Type B pancreatic cell (in vitro differentiated cells): ENCODE measurements at regions not wholly inside any gene's neighbourhood (a gene's known extent, or its start where the extent isn't known, plus 50 kb on each side); places are given as distances from the start of the nearest gene placed in this dataset.
"Not testable (repeated sequence)": the region's sequence is repeated elsewhere in the genome, so short reads cannot be mapped to it uniquely, and the experiment has no call there.

Experiments used
- DNase-seq: peaks from one replicate; pipeline ENCODE4 v3.0.0; 2021; ENCODE audit warnings: mixed read lengths; ENCODE audit not compliant: unreplicated experiment; ENCODE audit errors: extremely low spot score
- H3K27ac Mint-ChIP-seq: 2 replicates; pipeline ENCODE4 v1.8.0; 2021; ENCODE audit warnings: mild to moderate bottlenecking, mixed read lengths
- H3K27me3 Mint-ChIP-seq: 2 replicates; pipeline ENCODE4 v1.8.0; 2021; ENCODE audit warnings: mixed read lengths
- H3K36me3 Mint-ChIP-seq: 2 replicates; pipeline ENCODE4 v1.8.0; 2021; ENCODE audit warnings: mixed read lengths
- H3K4me1 Mint-ChIP-seq: one replicate; pipeline ENCODE4 v1.8.0; 2021; ENCODE audit warnings: mixed read lengths; ENCODE audit not compliant: unreplicated experiment
- H3K4me3 Mint-ChIP-seq: 2 replicates; pipeline ENCODE4 v1.8.0; 2021; ENCODE audit warnings: mild to moderate bottlenecking, mixed read lengths
- H3K9me3 Mint-ChIP-seq: 2 replicates; pipeline ENCODE4 v1.8.0; 2021; ENCODE audit warnings: mixed read lengths

DNA sequence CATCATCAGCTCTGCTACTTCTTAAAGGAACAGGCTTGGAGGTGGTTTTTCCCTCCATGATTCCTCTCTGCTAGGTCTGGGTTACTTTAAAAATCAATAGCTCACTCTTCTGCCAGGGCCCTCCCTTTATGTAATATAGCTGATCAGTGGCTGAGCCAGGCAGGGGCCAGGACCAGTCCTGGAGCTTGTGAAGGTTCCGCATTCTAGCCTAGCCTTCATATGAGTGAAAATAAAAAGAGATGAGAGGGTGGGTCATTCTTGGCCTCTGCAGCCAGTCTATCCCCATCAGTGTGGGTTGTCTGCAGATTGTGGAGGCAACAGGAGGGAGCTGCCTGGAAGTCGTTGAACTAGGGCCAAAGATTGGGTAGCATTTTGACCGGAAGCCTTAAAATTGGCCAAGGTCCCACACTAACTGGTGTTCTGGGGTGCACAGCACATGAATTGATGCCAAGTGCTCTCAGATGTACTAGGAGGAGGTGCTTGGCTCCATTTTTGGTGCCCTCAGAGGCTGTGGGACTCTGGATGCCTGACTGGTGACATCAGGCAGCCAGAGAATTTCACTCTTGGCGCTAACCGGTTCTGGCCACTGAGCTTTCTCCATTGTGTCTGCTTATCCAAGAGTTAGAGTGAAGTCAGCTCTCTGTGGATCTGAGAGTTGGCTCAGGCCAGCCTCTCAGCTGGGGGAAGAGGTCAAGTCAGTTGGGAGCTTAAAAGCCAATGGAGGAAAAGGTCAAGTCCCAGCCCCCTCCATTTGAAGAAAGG, 93.7 kb upstream of the FAM72C start:
- H3K4me1 Mint-ChIP-seq, H3K36me3 Mint-ChIP-seq, H3K27ac Mint-ChIP-seq, H3K9me3 Mint-ChIP-seq, H3K27me3 Mint-ChIP-seq, H3K4me3 Mint-ChIP-seq, DNase-seq: not testable (repeated sequence)

DNA sequence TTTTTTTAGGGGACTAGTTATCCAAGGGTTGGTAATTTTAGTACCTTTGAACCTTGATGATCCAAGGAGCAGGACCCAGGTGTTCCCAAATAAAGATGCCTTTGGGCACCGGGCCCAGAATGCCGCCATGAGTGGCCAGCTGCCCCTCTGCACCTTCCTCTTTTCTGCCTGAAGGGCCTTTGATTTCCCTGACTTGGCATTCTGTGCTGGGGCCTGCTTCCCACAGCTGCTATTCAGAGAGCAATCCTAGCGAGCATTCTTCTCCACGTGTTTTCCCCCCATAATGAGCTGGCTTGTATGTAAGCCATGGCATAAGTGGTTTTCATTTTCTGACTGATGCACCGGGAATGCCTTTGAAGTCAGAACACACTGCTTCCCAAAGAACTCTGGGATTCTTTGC, 77.6 kb upstream of the FAM72C start:
- H3K4me1 Mint-ChIP-seq, H3K4me3 Mint-ChIP-seq, H3K9me3 Mint-ChIP-seq, H3K27me3 Mint-ChIP-seq, H3K27ac Mint-ChIP-seq, H3K36me3 Mint-ChIP-seq, DNase-seq: not testable (repeated sequence)

- H3K4me1 Mint-ChIP-seq, H3K27ac Mint-ChIP-seq, DNase-seq, H3K27me3 Mint-ChIP-seq, H3K36me3 Mint-ChIP-seq, H3K4me3 Mint-ChIP-seq, H3K9me3 Mint-ChIP-seq: not testable (repeated sequence)
These were observed 74.9 kb upstream of the FAM72C start for GRCh38 chr1:144046645-144047044.

GRCh38 chr1:144045751-144046546, 74.2 kb upstream of the FAM72C start:
- not testable (repeated sequence) for H3K4me3 Mint-ChIP-seq, H3K27me3 Mint-ChIP-seq, H3K9me3 Mint-ChIP-seq, H3K4me1 Mint-ChIP-seq, H3K27ac Mint-ChIP-seq, H3K36me3 Mint-ChIP-seq, DNase-seq

- not testable (repeated sequence) for H3K27ac Mint-ChIP-seq, H3K4me1 Mint-ChIP-seq, H3K27me3 Mint-ChIP-seq, H3K9me3 Mint-ChIP-seq, DNase-seq, H3K4me3 Mint-ChIP-seq, H3K36me3 Mint-ChIP-seq
These were observed 70.5 kb upstream of the FAM72C start for GRCh38 chr1:144042251-144042650.

DNA sequence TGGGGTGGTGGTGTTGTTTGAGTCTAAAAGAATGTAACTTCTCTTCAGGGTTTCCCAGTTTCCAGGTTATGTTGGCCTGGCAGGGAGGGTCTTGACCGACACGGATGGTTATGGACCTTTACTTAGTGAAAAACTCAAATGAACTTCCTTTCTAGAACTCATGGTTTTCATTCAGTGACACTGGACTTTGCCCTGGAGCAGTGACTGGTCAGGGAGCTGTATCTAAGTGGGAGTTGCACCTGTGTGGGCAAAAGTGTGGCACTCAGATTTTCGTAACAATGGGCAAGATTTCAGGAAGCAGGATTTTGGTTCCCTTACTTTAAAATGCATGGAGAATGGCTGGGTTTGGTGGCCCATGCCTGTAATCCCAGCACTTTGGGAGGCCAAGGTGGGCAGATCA, 68.5 kb upstream of the FAM72C start:
- not testable (repeated sequence) for H3K36me3 Mint-ChIP-seq, H3K4me3 Mint-ChIP-seq, DNase-seq, H3K4me1 Mint-ChIP-seq, H3K9me3 Mint-ChIP-seq, H3K27ac Mint-ChIP-seq, H3K27me3 Mint-ChIP-seq

GRCh38 chr1:144034045-144034444, 62.3 kb upstream of the FAM72C start:
- not testable (repeated sequence) for DNase-seq, H3K4me3 Mint-ChIP-seq, H3K4me1 Mint-ChIP-seq, H3K27ac Mint-ChIP-seq, H3K27me3 Mint-ChIP-seq, H3K36me3 Mint-ChIP-seq, H3K9me3 Mint-ChIP-seq

DNA sequence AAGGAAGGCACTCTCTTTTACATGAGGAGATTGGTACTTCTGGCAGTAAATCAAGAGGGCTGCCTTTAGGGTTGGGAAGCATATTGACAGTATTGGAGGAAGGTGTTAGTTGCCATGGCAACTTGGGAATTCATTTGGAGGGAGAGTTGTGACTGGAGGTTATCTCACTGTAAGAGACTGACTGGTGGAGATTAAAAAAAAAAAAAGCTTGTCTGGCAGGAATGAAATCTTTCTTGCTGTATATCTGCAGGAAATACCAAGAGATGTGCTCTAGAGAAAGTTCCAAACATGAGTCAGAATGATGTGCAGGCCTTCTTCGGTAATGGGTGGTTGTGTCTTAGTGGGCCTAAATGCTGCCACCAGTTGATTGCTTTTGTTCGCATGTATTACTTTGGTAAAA, 59.8 kb upstream of the FAM72C start:
- H3K27ac Mint-ChIP-seq, H3K9me3 Mint-ChIP-seq, DNase-seq, H3K4me3 Mint-ChIP-seq, H3K36me3 Mint-ChIP-seq, H3K27me3 Mint-ChIP-seq, H3K4me1 Mint-ChIP-seq: not testable (repeated sequence)

- DNase-seq, H3K4me1 Mint-ChIP-seq, H3K27me3 Mint-ChIP-seq, H3K9me3 Mint-ChIP-seq, H3K36me3 Mint-ChIP-seq, H3K4me3 Mint-ChIP-seq, H3K27ac Mint-ChIP-seq: not testable (repeated sequence)
These were observed 54.2 kb upstream of the FAM72C start for GRCh38 chr1:144026022-144026421.

DNA sequence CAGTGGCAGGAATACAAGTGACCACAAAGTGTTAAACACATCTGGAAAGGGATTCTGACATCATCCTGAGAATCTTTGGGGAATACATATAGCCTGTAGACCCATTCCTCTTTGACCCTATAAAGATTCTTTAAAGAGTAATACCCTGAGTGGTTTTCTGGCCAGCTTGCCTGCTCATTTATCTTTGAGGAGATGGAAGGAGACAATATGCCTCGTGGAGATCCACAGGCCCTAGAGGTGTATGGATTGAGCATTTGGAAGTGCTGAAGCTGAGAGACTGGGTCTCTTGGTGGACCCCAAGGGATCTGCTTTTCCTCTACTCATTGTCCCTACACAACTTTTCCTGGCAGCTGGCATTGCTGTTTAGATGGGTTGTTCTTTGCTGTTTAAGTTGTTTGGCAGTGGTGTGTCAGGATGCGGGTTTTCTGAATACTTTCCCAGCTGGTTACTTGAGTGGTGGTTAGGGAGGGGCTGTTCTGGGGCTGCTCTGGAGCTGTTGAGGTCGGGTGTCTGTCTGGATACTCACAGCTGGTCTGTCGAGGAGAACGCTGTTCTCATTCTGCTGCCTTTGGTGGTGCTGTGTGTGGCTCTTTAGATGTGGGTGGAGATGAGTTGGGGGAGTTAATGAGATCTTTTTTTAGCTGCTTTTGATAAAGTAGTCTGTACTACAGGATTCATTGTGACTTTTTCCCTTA, 50.1 kb upstream of the FAM72C start:
- H3K9me3 Mint-ChIP-seq, H3K27me3 Mint-ChIP-seq, H3K4me3 Mint-ChIP-seq, DNase-seq, H3K36me3 Mint-ChIP-seq, H3K4me1 Mint-ChIP-seq, H3K27ac Mint-ChIP-seq: not testable (repeated sequence)
